ENCODE measurements at regions not wholly inside any gene's neighbourhood (a gene's known extent, or its start where the extent isn't known, plus 50 kb on each side); places are given as distances from the start of the nearest gene placed in this dataset.
"Not testable (repeated sequence)": the region's sequence is repeated elsewhere in the genome, so short reads cannot be mapped to it uniquely, and the experiment has no call there.

DNA sequence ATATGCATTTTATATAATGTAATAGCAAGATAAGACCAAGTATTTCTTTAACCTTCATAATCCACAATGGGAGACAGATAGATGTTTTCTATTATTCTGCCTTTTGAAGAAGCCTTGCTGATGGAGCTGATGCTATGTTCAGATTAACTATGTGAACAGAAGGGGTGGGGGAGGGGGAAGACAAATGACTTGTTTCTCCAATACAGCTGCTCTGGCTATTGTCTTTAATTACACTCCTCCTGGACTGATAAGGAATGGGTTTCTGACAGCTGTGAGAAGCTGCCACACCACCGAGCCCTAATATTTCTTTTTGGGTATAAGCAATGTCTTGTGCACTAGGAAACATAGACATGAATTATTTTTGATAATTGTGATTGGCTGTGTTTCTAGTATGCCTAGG lies 62.0 kb downstream of the CAVIN4 start:
- DNase-seq, result no peak

DNA sequence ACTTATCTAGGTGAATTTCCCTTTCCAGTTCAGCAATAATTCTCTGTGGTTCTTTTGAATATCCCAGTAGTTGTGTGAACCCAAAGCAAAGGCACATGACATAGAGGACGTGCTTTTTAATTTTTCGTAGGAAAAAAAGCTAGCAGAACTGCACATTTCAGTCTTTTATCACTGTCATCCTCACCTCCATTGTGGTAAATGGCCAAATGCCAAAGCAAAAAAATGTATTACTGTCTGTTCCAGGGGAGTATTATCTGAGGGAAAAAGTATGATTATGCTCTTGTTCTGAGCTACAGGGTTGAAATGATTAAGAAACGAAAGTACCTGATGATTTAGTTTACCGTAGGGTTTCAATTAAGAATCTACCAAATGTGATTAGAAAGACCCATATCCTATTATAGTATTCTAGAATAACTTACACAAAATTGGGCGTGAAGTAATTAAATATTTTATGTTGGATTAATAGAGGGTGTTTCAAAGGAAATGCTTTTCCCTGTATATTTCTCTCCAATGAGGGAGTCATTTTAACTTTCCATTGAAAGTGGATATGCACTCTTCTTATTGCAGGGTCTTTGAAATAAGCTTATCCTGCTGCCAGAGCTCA lies 62.7 kb downstream of the CAVIN4 start:
- DNase-seq, result no peak

- no peak for DNase-seq
These were observed 63.3 kb downstream of the CAVIN4 start for GRCh38 chr9:100641166-100641565.

DNA sequence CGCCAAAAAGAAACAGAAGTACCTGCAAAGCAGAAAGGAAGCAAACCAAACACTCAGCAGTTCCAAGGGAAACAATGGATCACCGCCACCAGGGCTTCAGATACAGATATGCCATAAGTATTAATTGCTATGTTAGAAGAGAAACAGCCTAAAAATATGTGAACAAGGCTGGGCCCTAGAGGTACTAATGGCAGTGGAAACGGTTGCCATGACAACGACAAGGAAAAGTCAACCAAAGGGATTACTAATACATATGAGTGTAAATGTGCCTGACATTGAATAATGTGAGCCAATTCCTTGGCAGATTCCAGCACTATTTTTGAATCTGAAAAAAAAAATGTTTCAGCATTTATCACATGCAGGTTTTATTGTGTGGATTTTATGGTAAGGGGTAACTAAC lies 75.0 kb downstream of the CAVIN4 start:
- no peak for DNase-seq

- DNase-seq, result no peak
These were observed 75.9 kb downstream of the CAVIN4 start for GRCh38 chr9:100653643-100654334.

GRCh38 chr9:100656851-100657250 lies 79.0 kb downstream of the CAVIN4 start:
- DNase-seq, result not testable (repeated sequence)

DNA sequence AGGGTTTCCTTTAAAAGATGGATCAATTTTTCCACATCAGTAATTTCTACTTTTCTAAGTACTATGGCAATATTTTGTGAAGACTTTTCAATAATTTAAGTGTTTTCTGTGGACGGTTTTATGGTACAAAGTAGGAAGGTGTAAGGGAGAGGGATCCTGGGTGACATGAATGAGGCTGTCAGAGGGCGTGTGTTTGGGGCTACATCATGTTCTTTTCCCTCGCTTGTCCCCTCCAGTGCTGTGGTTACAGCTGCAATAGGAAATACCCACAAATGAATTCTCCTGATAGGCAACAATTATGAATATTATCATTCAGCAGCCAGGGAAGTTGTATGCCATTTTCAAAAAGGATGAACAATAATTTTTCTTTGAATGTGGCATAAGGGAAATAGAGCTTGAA lies 83.8 kb downstream of the CAVIN4 start:
- no peak for DNase-seq

GRCh38 chr9:100662122-100662521 lies 84.2 kb downstream of the CAVIN4 start:
- no peak for DNase-seq

- DNase-seq, result no peak
These were observed 89.6 kb downstream of the CAVIN4 start for GRCh38 chr9:100667448-100667847.

DNA sequence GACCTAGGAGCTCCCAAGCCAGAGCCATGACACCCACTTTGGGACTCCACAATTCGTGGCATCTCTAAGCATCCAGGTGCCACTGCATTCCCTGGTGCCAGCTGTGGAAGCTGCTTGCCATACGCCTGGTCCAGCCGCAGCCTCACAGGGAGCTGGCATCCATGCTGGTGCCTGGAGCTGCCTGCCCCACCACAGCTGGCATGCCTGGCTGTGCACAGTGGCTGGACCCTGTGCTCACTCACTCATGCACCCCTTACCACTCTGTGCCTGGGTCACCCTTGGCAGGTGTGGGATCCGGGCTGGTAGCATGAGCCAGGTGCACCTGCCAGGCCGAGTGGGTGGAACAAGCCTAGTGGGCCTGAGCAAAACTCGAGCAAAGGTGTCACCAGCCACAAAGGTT lies 90.1 kb downstream of the CAVIN4 start:
- DNase-seq, result no peak

DNA sequence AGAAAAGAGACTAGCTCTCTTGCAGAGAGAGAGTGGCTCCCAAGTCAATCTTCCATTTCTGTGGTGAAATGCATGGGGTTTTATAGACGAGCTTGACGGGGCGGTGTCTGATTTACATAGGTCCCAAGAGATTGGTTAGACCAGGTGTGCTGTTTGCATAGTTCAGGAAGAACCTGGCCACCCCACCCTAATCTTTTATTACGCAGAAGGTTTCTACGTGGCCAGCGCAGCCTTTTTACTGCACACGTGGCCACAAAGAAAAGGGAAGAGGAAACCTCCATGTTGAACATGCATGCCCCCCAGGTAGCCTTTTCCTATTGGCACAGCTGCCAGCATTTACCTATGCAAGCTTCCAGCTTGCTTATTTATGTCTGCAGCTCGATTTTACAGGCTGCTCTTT lies 92.1 kb downstream of the CAVIN4 start:
- no peak for DNase-seq

DNA sequence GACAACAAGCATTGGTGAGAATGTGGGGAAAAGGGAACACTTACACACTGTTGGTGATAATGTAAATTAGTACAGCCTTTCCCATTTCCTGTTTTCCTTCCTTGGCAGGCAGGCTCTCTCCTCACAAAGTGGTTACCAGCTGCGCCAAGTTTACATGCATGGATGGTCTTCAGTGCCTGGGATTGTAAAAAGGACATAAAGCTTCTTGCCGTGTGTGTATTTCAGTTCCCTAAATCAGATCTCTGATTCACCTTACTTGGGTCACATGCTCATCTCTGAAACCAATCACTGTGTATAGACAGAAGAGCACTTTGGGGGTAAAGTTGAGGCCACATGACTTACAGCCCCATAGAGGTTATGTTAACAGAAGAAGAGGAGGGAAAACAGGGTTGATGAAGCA lies 92.8 kb downstream of the CAVIN4 start:
- no peak for DNase-seq

DNA sequence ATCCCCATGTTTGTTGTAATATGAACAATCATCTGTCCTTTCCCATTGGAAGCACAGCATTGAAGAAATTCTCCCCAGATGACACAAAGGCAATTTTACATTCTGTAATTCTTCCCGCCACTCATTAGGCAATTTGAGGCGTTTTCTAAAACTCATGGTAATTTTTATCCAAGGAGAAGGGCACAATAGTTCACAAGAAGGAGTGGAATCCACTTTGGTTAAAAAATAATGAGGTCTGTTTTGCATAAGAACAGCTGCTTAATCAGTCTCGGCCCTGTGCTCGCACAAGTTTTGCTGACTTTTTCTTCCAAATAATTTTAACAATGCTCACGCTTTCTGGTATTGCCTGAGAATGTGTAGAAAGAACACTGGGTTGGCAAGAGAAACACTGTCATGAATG lies 94.0 kb downstream of the CAVIN4 start:
- no peak for DNase-seq

DNA sequence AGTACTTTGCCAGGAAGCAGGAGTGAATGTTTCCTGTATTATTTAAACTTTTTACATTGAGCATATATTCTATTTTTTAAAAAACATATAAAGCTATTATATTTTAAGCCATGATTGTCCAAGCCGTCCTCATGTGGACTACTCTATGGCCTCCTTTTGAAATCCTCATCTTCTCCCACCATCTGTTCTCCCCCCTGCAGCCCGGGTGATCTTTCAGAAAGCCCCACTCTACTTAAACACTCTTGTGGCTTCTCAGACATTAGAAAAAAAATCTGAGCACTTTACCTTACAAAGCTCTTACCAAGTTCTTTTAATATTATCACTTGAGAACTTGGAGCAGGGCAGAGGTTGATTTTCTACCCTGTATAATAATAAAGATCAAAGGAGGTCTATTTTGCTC lies 95.4 kb downstream of the CAVIN4 start:
- DNase-seq, result no peak

- DNase-seq, result no peak
These were observed 96.7 kb downstream of the CAVIN4 start for GRCh38 chr9:100674419-100675122.

- DNase-seq, result no peak
These were observed 102.0 kb downstream of the CAVIN4 start for GRCh38 chr9:100679834-100680233.

- DNase-seq, result no peak
These were observed 108.5 kb downstream of the CAVIN4 start for GRCh38 chr9:100686420-100686819.

DNA sequence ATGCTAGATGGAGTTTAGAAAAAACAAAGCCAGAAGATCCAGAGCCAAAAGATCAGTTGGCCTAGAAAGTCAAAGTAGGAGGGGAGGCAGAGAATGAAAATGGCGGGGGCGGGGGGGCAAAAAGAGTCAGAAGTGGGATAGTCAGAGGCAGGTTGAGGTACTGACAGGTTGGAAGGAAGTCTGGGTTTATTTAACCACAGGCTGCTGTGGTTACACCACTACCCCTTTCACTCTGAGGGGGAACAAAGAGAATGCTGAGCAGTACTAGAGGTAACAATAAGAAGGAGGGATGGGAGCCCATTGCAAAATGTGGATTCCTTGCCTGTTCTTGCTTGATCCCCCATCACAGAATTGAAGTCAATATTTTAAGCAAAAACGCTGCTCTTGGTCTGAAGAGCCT lies 111.8 kb downstream of the CAVIN4 start:
- no peak for DNase-seq

- DNase-seq, result peak; percentile 6
These were observed 112.6 kb downstream of the CAVIN4 start for GRCh38 chr9:100690438-100690837.

- DNase-seq, result no peak
These were observed 119.5 kb downstream of the CAVIN4 start for GRCh38 chr9:100697339-100697738.

GRCh38 chr9:100698945-100699344 lies 121.1 kb downstream of the CAVIN4 start:
- DNase-seq, result no peak

DNA sequence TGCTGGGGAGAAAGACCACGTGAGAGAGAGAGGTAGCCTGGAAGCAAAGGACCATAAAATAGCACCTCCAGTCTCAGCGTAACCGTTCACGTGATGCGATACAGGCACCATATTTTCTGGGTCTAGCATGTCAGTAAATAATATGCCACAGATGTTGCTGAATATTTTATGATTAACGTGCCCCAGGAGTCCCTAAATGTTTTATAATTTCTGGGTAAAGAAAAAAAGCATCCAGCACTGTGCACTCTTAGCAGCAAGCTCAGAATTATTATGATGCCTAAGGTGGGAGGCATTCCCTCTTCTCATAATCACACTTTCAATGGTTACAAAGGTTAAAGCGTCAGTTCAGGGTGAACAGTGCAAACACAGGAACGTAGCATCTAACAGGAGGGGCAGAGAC lies 121.8 kb downstream of the CAVIN4 start:
- DNase-seq, result no peak

- peak; percentile 35 for DNase-seq
These were observed 122.9 kb downstream of the CAVIN4 start for GRCh38 chr9:100700689-100701318.
